Stimulated activated naive CD8-positive, alpha-beta T cell treated with anti-CD3 and anti-CD28 coated beads, Interleukin-15, Interleukin-2, amounts not matched to agents 100 ng/mL and 50 ng/mL, for 24 hours (primary cell): ENCODE measurements at regions not wholly inside any gene's neighbourhood (a gene's known extent, or its start where the extent isn't known, plus 50 kb on each side); places are given as distances from the start of the nearest gene placed in this dataset.
"Not testable (repeated sequence)": the region's sequence is repeated elsewhere in the genome, so short reads cannot be mapped to it uniquely, and the experiment has no call there.

ENCODE experiments used
- H3K27ac Mint-ChIP-seq: one replicate; pipeline ENCODE4 v1.8.0; 2021; ENCODE audit warnings: mild to moderate bottlenecking, mixed read lengths
- H3K27me3 Mint-ChIP-seq: one replicate; pipeline ENCODE4 v1.8.0; 2021; ENCODE audit warnings: mixed read lengths
- H3K36me3 Mint-ChIP-seq: one replicate; pipeline ENCODE4 v1.8.0; 2021; ENCODE audit warnings: low read depth, mixed read lengths
- H3K4me1 Mint-ChIP-seq: one replicate; pipeline ENCODE4 v1.8.0; 2021; ENCODE audit warnings: low read depth, mixed read lengths
- H3K4me3 Mint-ChIP-seq: one replicate; pipeline ENCODE4 v1.8.0; 2021; ENCODE audit warnings: mild to moderate bottlenecking, mixed read lengths
- H3K9me3 Mint-ChIP-seq: one replicate; pipeline ENCODE4 v1.8.0; 2021; ENCODE audit warnings: mixed read lengths

DNA sequence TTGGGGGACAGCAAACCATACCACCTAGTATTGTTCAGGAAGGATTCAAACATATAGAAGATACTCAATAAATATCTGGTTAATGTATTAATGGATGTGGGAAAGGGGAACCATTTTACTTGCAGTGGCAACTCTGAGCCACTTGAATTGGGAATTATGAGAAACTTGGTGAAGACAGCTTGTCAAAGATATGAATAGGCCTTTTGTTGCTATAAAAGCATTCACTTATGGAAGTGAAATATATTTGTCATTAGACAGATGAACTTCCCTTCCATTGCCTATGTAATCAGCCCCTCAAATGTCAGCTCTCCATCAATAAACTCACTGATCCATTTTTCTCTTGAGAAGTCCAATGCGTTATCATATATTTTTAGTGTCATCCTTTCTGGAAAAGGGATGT lies 56.1 kb downstream of the GPR85 start:
- Mint-ChIP-seq H3K9me3 (no peaks in the 10 kb centered on the region), H3K4me1 (no peaks in the 10 kb centered on the region), H3K4me3 (no peak overlapping the region), H3K36me3 (no peaks in the 10 kb centered on the region), H3K27ac (no peak overlapping the region), H3K27me3 (peaks cover 18% of the 10 kb centered on the region)

DNA sequence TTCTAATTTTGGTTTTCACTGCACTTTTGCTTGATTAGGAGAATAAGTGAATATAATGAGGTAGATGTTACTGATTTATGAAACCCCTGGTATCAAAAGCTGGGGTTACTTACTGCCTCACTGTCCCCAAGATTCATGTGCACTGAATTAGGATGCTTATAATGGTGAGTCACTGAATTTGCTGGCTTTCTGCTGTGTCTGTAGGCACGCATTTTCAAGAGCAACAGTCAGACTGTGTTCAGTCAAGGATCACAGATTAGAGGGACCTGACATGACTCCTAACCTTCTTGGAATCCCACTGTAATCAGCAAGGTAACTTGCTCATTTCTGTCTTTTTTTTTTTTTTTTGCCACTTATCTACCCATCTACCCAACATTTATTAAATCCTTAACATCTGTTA lies 59.7 kb downstream of the GPR85 start:
- Mint-ChIP-seq H3K27me3 (peaks cover 14% of the 10 kb centered on the region), H3K36me3 (no peaks in the 10 kb centered on the region), H3K27ac (no peak overlapping the region), H3K9me3 (no peaks in the 10 kb centered on the region), H3K4me1 (no peaks in the 10 kb centered on the region), H3K4me3 (no peak overlapping the region)

DNA sequence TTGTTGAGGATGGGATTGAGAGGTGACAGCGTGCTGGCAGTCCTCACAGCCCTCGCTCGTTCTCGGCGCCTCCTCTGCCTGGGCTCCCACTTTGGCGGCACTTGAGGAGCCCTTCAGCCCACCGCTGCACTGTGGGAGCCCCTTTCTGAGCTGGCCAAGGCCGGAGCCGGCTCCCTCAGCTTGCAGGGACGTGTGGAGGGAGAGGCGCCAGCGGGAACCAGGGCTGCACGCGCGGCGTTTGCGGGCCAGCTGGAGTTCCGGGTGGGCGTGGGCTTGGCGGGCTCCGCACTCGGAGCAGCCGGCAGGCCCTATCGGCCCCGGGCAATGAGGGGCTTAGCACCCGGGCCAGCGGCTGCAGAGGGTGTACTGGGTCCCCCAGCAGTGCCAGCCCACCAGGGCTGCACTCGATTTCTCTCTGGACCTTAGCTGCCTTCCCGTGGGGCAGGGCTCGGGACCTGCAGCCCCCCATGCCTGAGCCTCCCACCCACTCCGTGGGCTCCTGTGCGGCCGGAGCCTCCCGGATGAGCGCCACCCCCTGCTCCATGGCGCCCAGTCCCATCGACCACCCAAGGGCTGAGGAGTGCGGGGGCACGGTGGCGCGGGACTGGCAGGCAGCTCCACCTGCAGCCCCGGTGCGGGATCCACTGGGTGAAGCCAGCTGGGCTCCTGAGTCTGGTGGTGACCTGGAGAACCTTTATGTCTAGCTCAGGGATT lies 69.3 kb downstream of the GPR85 start:
- not testable (repeated sequence) for H3K36me3 Mint-ChIP-seq, H3K9me3 Mint-ChIP-seq, H3K4me3 Mint-ChIP-seq, H3K27me3 Mint-ChIP-seq, H3K4me1 Mint-ChIP-seq, H3K27ac Mint-ChIP-seq

DNA sequence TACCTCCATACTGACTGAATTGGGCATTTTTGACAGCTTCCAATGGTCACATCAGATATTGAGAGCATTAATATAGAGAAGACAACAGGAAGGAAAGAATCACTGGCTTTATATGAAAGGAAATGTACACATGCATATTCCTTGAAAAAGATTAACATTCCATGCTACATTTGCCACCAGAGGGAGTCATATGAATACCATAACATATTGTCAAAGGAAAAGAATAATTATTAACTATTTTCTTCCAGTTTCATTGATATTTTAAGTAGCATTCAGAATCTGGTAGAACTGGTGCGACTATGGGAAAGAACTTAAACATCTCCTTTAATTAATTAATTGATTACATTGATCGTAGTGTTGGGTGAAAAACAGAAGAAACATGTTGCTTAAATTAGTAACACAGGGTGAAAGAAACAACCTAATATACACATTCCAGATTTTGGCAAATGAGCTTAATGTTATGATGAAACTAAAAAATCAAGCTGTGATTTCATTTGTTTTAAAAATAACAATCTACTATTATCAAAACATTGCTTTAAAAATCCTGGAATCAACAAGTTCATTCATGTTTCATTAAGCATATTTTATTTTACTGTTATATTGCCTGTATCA lies 71.5 kb downstream of the GPR85 start:
- Mint-ChIP-seq H3K27ac (no peak overlapping the region), H3K9me3 (peaks cover 7% of the 10 kb centered on the region), H3K4me1 (no peaks in the 10 kb centered on the region), H3K36me3 (no peaks in the 10 kb centered on the region), H3K4me3 (no peak overlapping the region), H3K27me3 (no peaks in the 10 kb centered on the region)

DNA sequence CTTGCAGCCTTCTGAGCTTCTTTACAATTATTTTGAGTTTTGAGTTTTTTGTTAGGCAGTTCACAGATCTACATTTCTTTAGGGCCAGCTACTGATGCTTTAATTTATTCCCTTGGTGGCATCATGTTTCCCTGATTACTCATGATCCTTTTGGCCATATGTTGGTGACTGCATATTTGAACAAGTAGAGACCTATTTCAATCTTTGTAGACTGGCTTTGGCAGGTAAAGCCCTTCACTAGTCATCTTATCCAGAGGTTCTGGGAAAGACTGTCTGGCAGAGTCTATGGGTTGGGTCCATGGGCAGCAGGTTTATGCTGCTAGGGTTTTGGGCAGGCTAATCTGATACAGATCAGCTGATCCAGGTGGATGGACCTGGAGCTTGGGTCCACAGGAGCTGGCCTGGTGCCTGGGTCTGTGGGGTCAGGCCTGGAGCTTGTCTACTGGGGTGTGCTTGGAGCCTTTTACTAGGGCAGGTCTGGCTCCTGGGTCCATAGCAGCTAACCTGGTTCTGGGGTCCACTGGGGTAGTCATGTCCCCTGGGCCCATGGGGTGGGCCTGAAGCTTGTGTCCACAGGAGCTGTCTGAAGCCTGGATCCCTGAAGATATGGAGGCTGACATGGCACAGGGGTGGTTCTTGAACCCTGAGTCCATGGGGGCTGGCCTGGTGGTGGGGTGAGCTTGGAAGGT lies 72.7 kb downstream of the GPR85 start:
- no peaks in the 10 kb centered on the region for H3K27me3 Mint-ChIP-seq
- H3K4me1 Mint-ChIP-seq = no peaks in the 10 kb centered on the region
- H3K4me3 Mint-ChIP-seq = no peak overlapping the region
- peaks cover 7% of the 10 kb centered on the region for H3K9me3 Mint-ChIP-seq
- no peak overlapping the region for H3K27ac Mint-ChIP-seq
- H3K36me3 Mint-ChIP-seq = no peaks in the 10 kb centered on the region

DNA sequence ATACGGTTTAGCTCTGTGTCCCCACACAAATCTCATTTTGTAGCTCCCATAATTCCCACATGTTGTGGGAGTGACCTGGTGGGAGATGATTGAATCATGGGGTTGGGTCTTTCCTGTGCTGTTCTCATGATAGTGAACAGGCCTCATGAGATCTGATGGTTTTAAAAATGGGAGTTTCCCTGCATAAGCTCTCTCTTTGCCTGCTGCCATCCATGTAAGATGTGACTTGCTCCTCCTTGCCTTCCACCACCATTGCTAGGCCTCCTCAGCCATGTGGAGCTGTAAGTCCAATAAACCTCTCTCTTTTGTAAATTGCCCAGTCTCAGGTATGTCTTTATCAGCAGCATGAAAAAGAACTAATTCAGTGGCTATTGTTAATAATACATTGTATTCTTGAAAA lies 73.8 kb downstream of the GPR85 start:
- not testable (repeated sequence) for H3K4me3 Mint-ChIP-seq, H3K9me3 Mint-ChIP-seq, H3K27me3 Mint-ChIP-seq, H3K27ac Mint-ChIP-seq, H3K36me3 Mint-ChIP-seq, H3K4me1 Mint-ChIP-seq

DNA sequence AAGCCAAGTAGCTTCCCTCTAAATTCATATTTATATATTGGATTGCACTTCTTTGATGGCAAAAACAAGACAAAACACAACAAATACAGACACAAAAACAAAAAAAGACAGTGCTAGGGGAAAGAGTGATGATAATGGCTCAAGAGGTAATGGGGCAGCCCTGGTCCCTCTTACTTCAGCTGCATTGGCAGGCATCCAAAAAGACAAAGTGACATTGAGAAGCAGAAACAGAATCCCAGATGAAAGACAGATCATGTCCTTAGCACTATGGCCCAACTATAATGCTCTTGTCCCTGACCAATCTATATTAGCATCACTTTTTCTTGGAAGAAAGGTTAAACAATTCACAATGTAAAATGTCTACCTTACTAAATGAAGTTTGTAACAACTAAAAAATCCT lies 76.2 kb downstream of the GPR85 start:
- Mint-ChIP-seq H3K9me3 (peaks cover 7% of the 10 kb centered on the region), H3K4me3 (no peak overlapping the region), H3K4me1 (no peaks in the 10 kb centered on the region), H3K27me3 (no peaks in the 10 kb centered on the region), H3K36me3 (no peaks in the 10 kb centered on the region), H3K27ac (no peak overlapping the region)

DNA sequence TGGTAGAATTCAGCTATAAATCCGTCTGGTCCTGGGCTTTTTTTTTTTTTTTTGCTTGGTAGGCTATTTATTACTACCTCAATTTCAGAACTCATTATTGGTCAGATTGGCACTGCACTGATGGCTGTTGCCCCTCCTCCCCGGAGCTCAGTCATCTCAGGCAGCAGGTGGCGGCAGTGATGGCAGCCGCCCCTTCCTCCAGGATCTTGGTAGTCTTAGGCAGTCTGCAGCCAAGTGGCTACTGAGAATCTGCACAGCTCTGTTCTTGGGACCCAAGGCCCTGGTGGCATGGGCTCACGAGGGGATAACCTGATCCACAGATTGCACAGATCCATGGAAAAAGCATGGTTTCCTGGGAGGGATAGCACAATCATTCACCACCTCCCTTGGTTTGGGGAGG lies 77.9 kb downstream of the GPR85 start:
- Mint-ChIP-seq H3K4me3 (no peak overlapping the region), H3K4me1 (no peaks in the 10 kb centered on the region), H3K9me3 (peaks cover 7% of the 10 kb centered on the region), H3K36me3 (no peaks in the 10 kb centered on the region), H3K27me3 (no peaks in the 10 kb centered on the region), H3K27ac (no peak overlapping the region)

DNA sequence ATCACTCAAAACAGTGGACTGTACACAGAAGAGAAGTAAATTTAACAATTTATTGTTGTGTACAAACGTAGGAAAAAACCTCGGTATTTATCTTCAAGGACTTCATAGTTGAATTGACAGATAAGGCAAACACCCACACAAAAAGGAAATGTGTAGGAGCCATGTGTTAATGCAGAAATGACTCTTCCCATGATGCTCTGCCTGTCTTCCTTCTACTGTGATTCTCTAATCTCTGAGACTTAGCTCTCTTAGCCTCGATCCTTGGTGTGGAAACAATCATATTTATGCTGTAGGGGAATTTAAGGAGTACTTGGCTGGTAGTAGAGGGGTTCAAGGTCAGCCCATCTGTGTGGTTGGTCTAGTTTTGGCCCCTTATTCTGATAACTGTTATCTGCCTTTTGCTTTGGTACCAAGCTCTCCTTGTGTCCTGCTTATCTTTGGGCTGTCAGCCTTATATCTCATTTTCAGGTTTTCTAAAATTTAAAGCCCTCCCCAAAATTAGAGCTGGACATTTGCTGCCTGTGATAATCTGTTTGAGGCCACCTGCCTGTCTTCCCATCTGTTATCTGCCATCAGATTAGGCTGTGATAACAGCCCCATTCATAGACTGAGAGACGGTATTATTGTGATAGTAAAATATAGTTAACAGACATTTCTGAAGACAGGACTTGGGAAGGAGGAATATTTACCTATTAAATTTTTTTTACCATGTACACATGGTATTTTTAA lies 81.7 kb downstream of the GPR85 start:
- Mint-ChIP-seq H3K4me1 (no peaks in the 10 kb centered on the region), H3K4me3 (no peak overlapping the region), H3K27ac (no peak overlapping the region), H3K27me3 (peaks cover 8% of the 10 kb centered on the region), H3K36me3 (no peaks in the 10 kb centered on the region), H3K9me3 (no peaks in the 10 kb centered on the region)

DNA sequence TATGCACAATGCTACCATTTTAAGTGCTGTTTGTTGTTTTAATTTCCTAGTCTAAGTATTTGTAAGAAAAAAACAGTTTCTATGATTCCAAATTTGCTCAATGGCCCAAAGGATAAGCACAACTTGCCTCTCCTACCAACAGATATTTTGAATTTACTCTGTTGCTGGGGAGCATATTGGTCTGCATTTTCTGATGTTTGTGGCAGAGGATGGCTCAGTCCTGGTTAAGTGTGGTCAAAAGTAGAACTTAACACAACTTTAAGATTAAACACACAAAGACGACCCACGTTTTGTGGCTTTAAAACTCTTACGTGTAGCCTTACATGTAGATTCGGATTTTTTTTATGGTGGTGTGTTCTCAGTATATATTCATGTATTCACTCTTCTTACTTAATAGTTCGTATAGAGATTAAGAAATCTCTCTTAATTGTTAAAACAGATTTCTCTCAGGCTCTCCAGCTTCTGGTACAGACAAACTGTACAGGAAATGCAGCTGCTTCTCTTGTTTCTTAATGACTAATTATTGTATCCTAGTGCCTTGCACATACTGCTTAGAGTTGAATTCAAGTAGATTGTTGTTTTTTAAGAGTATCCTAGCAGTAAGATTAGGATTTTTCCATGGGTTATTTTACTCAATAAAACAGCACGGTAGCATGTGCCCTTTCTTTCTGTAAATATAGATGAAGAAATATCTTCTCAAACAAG lies 86.2 kb downstream of the GPR85 start:
- H3K4me1 Mint-ChIP-seq = no peaks in the 10 kb centered on the region
- peaks cover 12% of the 10 kb centered on the region for H3K27me3 Mint-ChIP-seq
- no peak overlapping the region for H3K4me3 Mint-ChIP-seq
- no peaks in the 10 kb centered on the region for H3K36me3 Mint-ChIP-seq
- H3K27ac Mint-ChIP-seq = no peak overlapping the region
- H3K9me3 Mint-ChIP-seq = no peaks in the 10 kb centered on the region

DNA sequence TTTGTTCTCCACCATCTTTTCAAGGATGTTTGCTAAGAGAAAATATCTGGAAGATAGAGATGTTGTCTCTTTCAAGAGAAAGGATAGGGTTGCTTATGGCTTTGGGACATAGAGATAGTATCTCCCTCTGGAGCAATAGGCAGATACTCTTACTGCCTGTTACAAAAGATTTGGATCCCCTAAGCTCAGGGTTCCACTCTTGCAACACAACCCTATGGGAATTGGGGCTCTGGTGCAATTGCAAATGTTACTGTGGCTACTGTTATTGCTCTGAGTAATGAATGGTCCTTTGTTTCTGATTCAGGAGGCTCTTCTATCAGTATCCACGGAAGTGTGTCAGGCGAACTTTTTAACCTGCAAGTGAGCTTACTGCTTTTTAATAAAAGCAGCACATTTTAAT lies 88.8 kb downstream of the GPR85 start:
- no peaks in the 10 kb centered on the region for H3K4me1 Mint-ChIP-seq
- H3K9me3 Mint-ChIP-seq = no peaks in the 10 kb centered on the region
- no peaks in the 10 kb centered on the region for H3K36me3 Mint-ChIP-seq
- H3K27me3 Mint-ChIP-seq = peaks cover 11% of the 10 kb centered on the region
- H3K27ac Mint-ChIP-seq = no peak overlapping the region
- H3K4me3 Mint-ChIP-seq = no peak overlapping the region

DNA sequence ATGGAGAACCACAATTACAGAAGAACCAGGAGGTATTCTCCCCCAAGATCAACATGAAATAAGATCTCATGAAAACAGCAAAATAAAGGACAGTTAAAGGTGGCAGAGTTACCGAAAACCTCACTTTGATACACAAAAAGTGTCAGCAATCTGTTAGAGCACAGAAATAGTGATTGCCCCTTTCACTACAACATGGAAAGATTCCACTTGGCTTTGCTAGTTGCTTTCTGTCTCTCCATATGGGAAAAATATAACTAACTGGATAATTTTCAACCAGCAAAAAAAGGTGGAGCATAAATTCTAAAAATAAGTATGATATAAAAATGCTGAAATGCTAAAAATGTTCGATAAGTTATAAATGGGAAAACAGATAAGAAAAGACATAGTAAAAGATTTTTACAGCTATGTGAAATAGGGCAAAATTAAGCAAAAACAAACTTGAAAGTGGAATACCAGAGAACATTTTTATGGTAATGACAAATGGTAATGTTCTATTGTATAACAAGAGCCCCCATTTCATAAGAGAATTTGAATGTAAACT lies 90.2 kb downstream of the GPR85 start:
- H3K27ac Mint-ChIP-seq = no peak overlapping the region
- H3K9me3 Mint-ChIP-seq = no peaks in the 10 kb centered on the region
- H3K27me3 Mint-ChIP-seq = peaks cover 11% of the 10 kb centered on the region
- H3K36me3 Mint-ChIP-seq = no peaks in the 10 kb centered on the region
- no peaks in the 10 kb centered on the region for H3K4me1 Mint-ChIP-seq
- no peak overlapping the region for H3K4me3 Mint-ChIP-seq

DNA sequence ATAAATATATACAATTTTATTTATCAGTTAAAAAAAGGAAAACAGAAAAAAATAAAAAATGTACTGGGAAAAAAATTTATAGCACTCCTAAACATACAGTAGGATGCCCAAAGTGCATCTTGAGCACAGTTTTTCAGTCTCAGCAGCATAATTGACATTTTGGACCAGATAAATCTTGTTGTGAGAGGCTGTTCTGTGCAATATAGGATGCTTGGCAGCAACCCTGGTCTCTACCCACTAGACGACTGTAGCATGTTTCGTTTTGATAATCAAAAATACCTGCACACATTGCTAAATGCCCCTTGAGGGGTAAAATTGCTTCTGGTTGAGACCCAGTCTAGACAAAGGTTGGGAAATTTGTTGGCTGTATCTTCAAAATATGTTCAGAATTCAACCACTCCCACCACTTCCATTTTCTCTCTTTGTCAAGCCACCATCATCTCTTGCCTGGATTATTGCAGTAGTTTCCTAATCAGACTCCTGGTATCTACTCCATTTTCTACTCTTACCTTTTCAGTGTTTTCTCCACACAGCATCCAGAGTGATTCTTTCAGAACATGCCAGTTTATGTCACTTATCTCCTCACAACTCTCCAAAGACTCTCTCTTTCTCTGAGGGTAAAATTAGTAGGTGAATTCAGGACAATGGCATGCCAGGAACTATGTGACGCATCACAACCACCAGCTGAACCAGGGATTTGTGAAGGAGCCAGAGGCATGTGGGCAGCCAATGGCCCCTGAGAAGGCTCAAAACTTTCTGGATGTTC lies 91.4 kb downstream of the GPR85 start:
- Mint-ChIP-seq H3K4me1 (no peaks in the 10 kb centered on the region), H3K27me3 (peaks cover 11% of the 10 kb centered on the region), H3K27ac (no peak overlapping the region), H3K4me3 (no peak overlapping the region), H3K36me3 (no peaks in the 10 kb centered on the region), H3K9me3 (no peaks in the 10 kb centered on the region)

DNA sequence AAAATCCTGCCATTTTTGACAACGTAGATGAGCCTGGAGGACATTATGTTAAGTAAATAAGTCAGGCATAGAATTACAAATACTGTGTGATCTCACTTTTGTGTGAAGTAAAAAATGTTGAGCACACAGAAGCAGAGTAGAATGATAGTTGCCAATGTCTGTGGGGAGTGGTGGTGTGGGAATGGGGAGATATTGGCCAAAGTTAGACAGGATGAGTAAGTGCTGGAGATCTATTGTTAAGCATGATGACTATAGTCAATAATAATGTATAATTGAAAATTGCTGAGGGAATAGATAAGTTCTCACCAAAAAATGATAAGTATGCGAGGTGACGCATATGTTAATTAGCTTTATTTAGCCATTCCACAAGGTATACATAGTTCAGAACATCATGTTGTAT lies 92.0 kb downstream of the GPR85 start:
- no peak overlapping the region for H3K4me3 Mint-ChIP-seq
- no peaks in the 10 kb centered on the region for H3K4me1 Mint-ChIP-seq
- no peaks in the 10 kb centered on the region for H3K36me3 Mint-ChIP-seq
- no peak overlapping the region for H3K27ac Mint-ChIP-seq
- H3K9me3 Mint-ChIP-seq = no peaks in the 10 kb centered on the region
- H3K27me3 Mint-ChIP-seq = peaks cover 11% of the 10 kb centered on the region
